ENCODE measurements at regions not wholly inside any gene's neighbourhood (a gene's known extent, or its start where the extent isn't known, plus 50 kb on each side); places are given as distances from the start of the nearest gene placed in this dataset.
"Not testable (repeated sequence)": the region's sequence is repeated elsewhere in the genome, so short reads cannot be mapped to it uniquely, and the experiment has no call there.

- DNase-seq (ENCODE audit: low read depth): no peak
These were observed 170.5 kb upstream of the NPSR1 start for GRCh38 chr7:34487391-34488115.

GRCh38 chr7:34488766-34489165 is 169.3 kb upstream of the NPSR1 start:
- DNase-seq (ENCODE audit: low read depth): no peak

GRCh38 chr7:34491899-34492298 is 166.1 kb upstream of the NPSR1 start:
- no peak for DNase-seq (ENCODE audit: low read depth)

- no peak for DNase-seq (ENCODE audit: low read depth)
These were observed 164.3 kb upstream of the NPSR1 start for GRCh38 chr7:34493752-34494151.

- no peak for DNase-seq (ENCODE audit: low read depth)
These were observed 160.8 kb upstream of the NPSR1 start for GRCh38 chr7:34497153-34497777.

- no peak for DNase-seq (ENCODE audit: low read depth)
These were observed 156.9 kb upstream of the NPSR1 start for GRCh38 chr7:34501156-34501555.

- DNase-seq (ENCODE audit: low read depth): no peak
These were observed 150.8 kb upstream of the NPSR1 start for GRCh38 chr7:34507191-34507590.

- DNase-seq (ENCODE audit: low read depth): peak; percentile 1
These were observed 134.6 kb upstream of the NPSR1 start for GRCh38 chr7:34523226-34523918.

- DNase-seq (ENCODE audit: low read depth): no peak
These were observed 127.8 kb upstream of the NPSR1 start for GRCh38 chr7:34530259-34530658.

GRCh38 chr7:34539003-34539402 is 119.0 kb upstream of the NPSR1 start:
- no peak for DNase-seq (ENCODE audit: low read depth)

- no peak for DNase-seq (ENCODE audit: low read depth)
These were observed 113.4 kb upstream of the NPSR1 start for GRCh38 chr7:34544621-34545020.

GRCh38 chr7:34550996-34551395 is 107.0 kb upstream of the NPSR1 start:
- DNase-seq (ENCODE audit: low read depth): no peak

- DNase-seq (ENCODE audit: low read depth): no peak
These were observed 105.5 kb upstream of the NPSR1 start for GRCh38 chr7:34552502-34552901.

- no peak for DNase-seq (ENCODE audit: low read depth)
These were observed 100.0 kb upstream of the NPSR1 start for GRCh38 chr7:34558022-34558421.

GRCh38 chr7:34564091-34564490 is 93.9 kb upstream of the NPSR1 start:
- DNase-seq (ENCODE audit: low read depth): no peak

- no peak for DNase-seq (ENCODE audit: low read depth)
These were observed 90.1 kb upstream of the NPSR1 start for GRCh38 chr7:34567906-34568305.

- no peak for DNase-seq (ENCODE audit: low read depth)
These were observed 87.9 kb upstream of the NPSR1 start for GRCh38 chr7:34569975-34570699.

GRCh38 chr7:34575006-34575405 is 83.0 kb upstream of the NPSR1 start:
- no peak for DNase-seq (ENCODE audit: low read depth)

GRCh38 chr7:34577934-34578333 is 80.1 kb upstream of the NPSR1 start:
- DNase-seq (ENCODE audit: low read depth): not testable (repeated sequence)

GRCh38 chr7:34581698-34582097 is 76.3 kb upstream of the NPSR1 start:
- not testable (repeated sequence) for DNase-seq (ENCODE audit: low read depth)

GRCh38 chr7:34584526-34584925 is 73.5 kb upstream of the NPSR1 start:
- no peak for DNase-seq (ENCODE audit: low read depth)

GRCh38 chr7:34596887-34597286 is 61.1 kb upstream of the NPSR1 start:
- DNase-seq (ENCODE audit: low read depth): no peak
